SK-N-SH (cell line): ENCODE measurements at regions not wholly inside any gene's neighbourhood (a gene's known extent, or its start where the extent isn't known, plus 50 kb on each side); places are given as distances from the start of the nearest gene placed in this dataset.

Source experiments
- CHD2 ChIP-seq: fragments of 150-350 bp; IDR thresholded peaks from 2 replicates; pipeline ENCODE4 v1.6.1; 2018; ENCODE audit warnings: low read length; ENCODE audit not compliant: partially characterized antibody
- CTCF ChIP-seq: fragments of 200-600 bp; sonication (generic); IDR thresholded peaks from 2 replicates; pipeline ENCODE4 v1.6.1; 2017; ENCODE audit warnings: antibody characterized with exemption, mild to moderate bottlenecking, moderate library complexity
- FOXJ3 ChIP-seq: sonication (generic); formaldehyde crosslinking; IDR thresholded peaks from 2 replicates; pipeline ENCODE4 v1.5.1; 2020; ENCODE audit warnings: mild to moderate bottlenecking, missing genetic modification reagents
- FOXM1 ChIP-seq: IDR thresholded peaks from 2 replicates; pipeline ENCODE4 v1.4.0; 2012; ENCODE audit warnings: low read depth, mild to moderate bottlenecking
- GABPA ChIP-seq: IDR thresholded peaks from 2 replicates; pipeline ENCODE4 v1.4.0; 2012; ENCODE audit warnings: low read depth, mild to moderate bottlenecking
- NFIC ChIP-seq: IDR thresholded peaks from 2 replicates; pipeline ENCODE4 v1.4.0; 2012; ENCODE audit warnings: borderline replicate concordance
- NRF1 ChIP-seq: IDR thresholded peaks from 2 replicates; pipeline ENCODE4 v1.6.1; 2012; ENCODE audit warnings: low read depth, mild to moderate bottlenecking, low read length
- POLR2AphosphoS5 ChIP-seq: IDR thresholded peaks from 2 replicates; pipeline ENCODE4 v1.6.1; 2012; ENCODE audit warnings: low read depth, low read length
- TEAD4 ChIP-seq: IDR thresholded peaks from 2 replicates; pipeline ENCODE4 v1.4.0; 2012; ENCODE audit warnings: mild to moderate bottlenecking, borderline replicate concordance; ENCODE audit not compliant: insufficient read depth
- TF ChIP-seq, protein P1 (sequence below): IDR thresholded peaks from 2 replicates; pipeline ENCODE4 v1.4.0; 2012; ENCODE audit warnings: low read depth
- TF ChIP-seq, protein P2 (sequence below): IDR thresholded peaks from 2 replicates; pipeline ENCODE4 v1.6.1; 2012; ENCODE audit warnings: mild to moderate bottlenecking, low read depth, low read length, moderate library complexity
- TF ChIP-seq, protein P3 (sequence below): fragments of 150-350 bp; IDR thresholded peaks from 2 replicates; pipeline ENCODE4 v1.6.1; 2017; ENCODE audit warnings: antibody characterized with exemption, low read length, low read depth, borderline replicate concordance
- TF ChIP-seq, protein P4 (sequence below): IDR thresholded peaks from 2 replicates; pipeline ENCODE4 v1.4.0; 2012; ENCODE audit warnings: low read depth, borderline replicate concordance

- TF ChIP-seq, protein P1, sequence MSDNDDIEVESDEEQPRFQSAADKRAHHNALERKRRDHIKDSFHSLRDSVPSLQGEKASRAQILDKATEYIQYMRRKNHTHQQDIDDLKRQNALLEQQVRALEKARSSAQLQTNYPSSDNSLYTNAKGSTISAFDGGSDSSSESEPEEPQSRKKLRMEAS: no peak
- no peak for TF ChIP-seq CHD2
- no peak for TF ChIP-seq CTCF
- no peak for TF ChIP-seq POLR2AphosphoS5
- no peak for TF ChIP-seq TEAD4
- TF ChIP-seq, protein P2, sequence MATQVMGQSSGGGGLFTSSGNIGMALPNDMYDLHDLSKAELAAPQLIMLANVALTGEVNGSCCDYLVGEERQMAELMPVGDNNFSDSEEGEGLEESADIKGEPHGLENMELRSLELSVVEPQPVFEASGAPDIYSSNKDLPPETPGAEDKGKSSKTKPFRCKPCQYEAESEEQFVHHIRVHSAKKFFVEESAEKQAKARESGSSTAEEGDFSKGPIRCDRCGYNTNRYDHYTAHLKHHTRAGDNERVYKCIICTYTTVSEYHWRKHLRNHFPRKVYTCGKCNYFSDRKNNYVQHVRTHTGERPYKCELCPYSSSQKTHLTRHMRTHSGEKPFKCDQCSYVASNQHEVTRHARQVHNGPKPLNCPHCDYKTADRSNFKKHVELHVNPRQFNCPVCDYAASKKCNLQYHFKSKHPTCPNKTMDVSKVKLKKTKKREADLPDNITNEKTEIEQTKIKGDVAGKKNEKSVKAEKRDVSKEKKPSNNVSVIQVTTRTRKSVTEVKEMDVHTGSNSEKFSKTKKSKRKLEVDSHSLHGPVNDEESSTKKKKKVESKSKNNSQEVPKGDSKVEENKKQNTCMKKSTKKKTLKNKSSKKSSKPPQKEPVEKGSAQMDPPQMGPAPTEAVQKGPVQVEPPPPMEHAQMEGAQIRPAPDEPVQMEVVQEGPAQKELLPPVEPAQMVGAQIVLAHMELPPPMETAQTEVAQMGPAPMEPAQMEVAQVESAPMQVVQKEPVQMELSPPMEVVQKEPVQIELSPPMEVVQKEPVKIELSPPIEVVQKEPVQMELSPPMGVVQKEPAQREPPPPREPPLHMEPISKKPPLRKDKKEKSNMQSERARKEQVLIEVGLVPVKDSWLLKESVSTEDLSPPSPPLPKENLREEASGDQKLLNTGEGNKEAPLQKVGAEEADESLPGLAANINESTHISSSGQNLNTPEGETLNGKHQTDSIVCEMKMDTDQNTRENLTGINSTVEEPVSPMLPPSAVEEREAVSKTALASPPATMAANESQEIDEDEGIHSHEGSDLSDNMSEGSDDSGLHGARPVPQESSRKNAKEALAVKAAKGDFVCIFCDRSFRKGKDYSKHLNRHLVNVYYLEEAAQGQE: no peak
- TF ChIP-seq, protein P3, sequence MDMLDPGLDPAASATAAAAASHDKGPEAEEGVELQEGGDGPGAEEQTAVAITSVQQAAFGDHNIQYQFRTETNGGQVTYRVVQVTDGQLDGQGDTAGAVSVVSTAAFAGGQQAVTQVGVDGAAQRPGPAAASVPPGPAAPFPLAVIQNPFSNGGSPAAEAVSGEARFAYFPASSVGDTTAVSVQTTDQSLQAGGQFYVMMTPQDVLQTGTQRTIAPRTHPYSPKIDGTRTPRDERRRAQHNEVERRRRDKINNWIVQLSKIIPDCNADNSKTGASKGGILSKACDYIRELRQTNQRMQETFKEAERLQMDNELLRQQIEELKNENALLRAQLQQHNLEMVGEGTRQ: no peak
- TF ChIP-seq FOXM1: no peak
- TF ChIP-seq NFIC: no peak
- TF ChIP-seq, protein P4, sequence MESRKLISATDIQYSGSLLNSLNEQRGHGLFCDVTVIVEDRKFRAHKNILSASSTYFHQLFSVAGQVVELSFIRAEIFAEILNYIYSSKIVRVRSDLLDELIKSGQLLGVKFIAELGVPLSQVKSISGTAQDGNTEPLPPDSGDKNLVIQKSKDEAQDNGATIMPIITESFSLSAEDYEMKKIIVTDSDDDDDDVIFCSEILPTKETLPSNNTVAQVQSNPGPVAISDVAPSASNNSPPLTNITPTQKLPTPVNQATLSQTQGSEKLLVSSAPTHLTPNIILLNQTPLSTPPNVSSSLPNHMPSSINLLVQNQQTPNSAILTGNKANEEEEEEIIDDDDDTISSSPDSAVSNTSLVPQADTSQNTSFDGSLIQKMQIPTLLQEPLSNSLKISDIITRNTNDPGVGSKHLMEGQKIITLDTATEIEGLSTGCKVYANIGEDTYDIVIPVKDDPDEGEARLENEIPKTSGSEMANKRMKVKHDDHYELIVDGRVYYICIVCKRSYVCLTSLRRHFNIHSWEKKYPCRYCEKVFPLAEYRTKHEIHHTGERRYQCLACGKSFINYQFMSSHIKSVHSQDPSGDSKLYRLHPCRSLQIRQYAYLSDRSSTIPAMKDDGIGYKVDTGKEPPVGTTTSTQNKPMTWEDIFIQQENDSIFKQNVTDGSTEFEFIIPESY: no peak
- no peak for TF ChIP-seq FOXJ3
- TF ChIP-seq GABPA: no peak
- no peak for TF ChIP-seq NRF1
Observed at GRCh38 chr6:139627091-139627490, 252.6 kb upstream of the CITED2 start.
